ENCODE measurements at regions not wholly inside any gene's neighbourhood (a gene's known extent, or its start where the extent isn't known, plus 50 kb on each side); places are given as distances from the start of the nearest gene placed in this dataset.

GRCh38 chr4:13143222-13144070 is 340.7 kb downstream of the RAB28 start:
- H3K27me3 ChIP-seq (ENCODE audit: control insufficient read depth in 2 of 2, insufficient read depth in 2 of 2, low read length in 2 of 2), result no peaks in the 10 kb centered on the region
- H3K27ac ChIP-seq (ENCODE audit: low read depth in 2 of 2, low read length in 2 of 2), result no peak overlapping the region
- H3K4me3 ChIP-seq (ENCODE audit: low read length in 2 of 2), result no peak overlapping the region
- no peak overlapping the region for H3K9ac ChIP-seq (ENCODE audit: low read depth in 1 of 2, low read length in 2 of 2)
- no peaks in the 10 kb centered on the region for H3K4me1 ChIP-seq (ENCODE audit: control insufficient read depth in 2 of 2, insufficient read depth in 2 of 2, low read length in 2 of 2)
- H3K36me3 ChIP-seq (ENCODE audit: control insufficient read depth in 2 of 2, insufficient read depth in 2 of 2, low read length in 2 of 2), result no peaks in the 10 kb centered on the region
- H3K9me3 ChIP-seq (ENCODE audit: control insufficient read depth in 2 of 2, low read length in 2 of 2), result no peaks in the 10 kb centered on the region

GRCh38 chr4:13142726-13143125 is 341.4 kb downstream of the RAB28 start:
- Histone ChIP-seq H3K27ac (ENCODE audit: low read depth in 2 of 2, low read length in 2 of 2) (no peak overlapping the region), H3K4me1 (ENCODE audit: control insufficient read depth in 2 of 2, insufficient read depth in 2 of 2, low read length in 2 of 2) (no peaks in the 10 kb centered on the region), H3K9me3 (ENCODE audit: control insufficient read depth in 2 of 2, low read length in 2 of 2) (no peaks in the 10 kb centered on the region), H3K4me3 (ENCODE audit: low read length in 2 of 2) (no peak overlapping the region), H3K27me3 (ENCODE audit: control insufficient read depth in 2 of 2, insufficient read depth in 2 of 2, low read length in 2 of 2) (no peaks in the 10 kb centered on the region), H3K9ac (ENCODE audit: low read depth in 1 of 2, low read length in 2 of 2) (no peak overlapping the region), H3K36me3 (ENCODE audit: control insufficient read depth in 2 of 2, insufficient read depth in 2 of 2, low read length in 2 of 2) (no peaks in the 10 kb centered on the region)

DNA sequence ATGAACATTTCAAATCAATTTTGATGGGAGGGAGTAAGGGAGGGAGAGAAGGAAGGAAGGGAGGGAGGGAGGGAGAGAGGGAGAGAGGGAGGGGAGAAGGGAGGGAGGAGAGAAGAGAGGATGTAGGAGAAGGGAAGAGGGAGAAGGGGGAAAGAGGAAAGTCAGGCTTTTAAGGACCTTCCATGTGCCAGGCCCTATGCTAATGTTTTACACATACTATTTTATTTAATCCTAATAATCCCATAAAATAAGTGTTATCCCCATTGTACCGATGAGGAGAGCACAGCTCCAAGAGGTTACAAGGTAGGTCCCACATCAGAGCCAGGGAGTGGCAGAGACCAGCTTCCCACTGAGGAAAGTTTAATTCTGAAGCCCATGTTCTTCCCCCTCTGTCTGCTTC is 341.9 kb downstream of the RAB28 start:
- no peak overlapping the region for H3K4me3 ChIP-seq (ENCODE audit: low read length in 2 of 2)
- no peaks in the 10 kb centered on the region for H3K4me1 ChIP-seq (ENCODE audit: control insufficient read depth in 2 of 2, insufficient read depth in 2 of 2, low read length in 2 of 2)
- H3K36me3 ChIP-seq (ENCODE audit: control insufficient read depth in 2 of 2, insufficient read depth in 2 of 2, low read length in 2 of 2), result no peaks in the 10 kb centered on the region
- no peak overlapping the region for H3K27ac ChIP-seq (ENCODE audit: low read depth in 2 of 2, low read length in 2 of 2)
- H3K9me3 ChIP-seq (ENCODE audit: control insufficient read depth in 2 of 2, low read length in 2 of 2), result no peaks in the 10 kb centered on the region
- H3K27me3 ChIP-seq (ENCODE audit: control insufficient read depth in 2 of 2, insufficient read depth in 2 of 2, low read length in 2 of 2), result no peaks in the 10 kb centered on the region
- no peak overlapping the region for H3K9ac ChIP-seq (ENCODE audit: low read depth in 1 of 2, low read length in 2 of 2)

GRCh38 chr4:13137390-13137789 is 346.8 kb downstream of the RAB28 start:
- H3K27ac ChIP-seq (ENCODE audit: low read depth in 2 of 2, low read length in 2 of 2), result no peak overlapping the region
- H3K9ac ChIP-seq (ENCODE audit: low read depth in 1 of 2, low read length in 2 of 2), result no peak overlapping the region
- no peaks in the 10 kb centered on the region for H3K36me3 ChIP-seq (ENCODE audit: control insufficient read depth in 2 of 2, insufficient read depth in 2 of 2, low read length in 2 of 2)
- H3K4me1 ChIP-seq (ENCODE audit: control insufficient read depth in 2 of 2, insufficient read depth in 2 of 2, low read length in 2 of 2), result no peaks in the 10 kb centered on the region
- peaks cover 0 to 2% of the 10 kb centered on the region in 2 donors for H3K9me3 ChIP-seq (ENCODE audit: control insufficient read depth in 2 of 2, low read length in 2 of 2)
- no peak overlapping the region for H3K4me3 ChIP-seq (ENCODE audit: low read length in 2 of 2)
- H3K27me3 ChIP-seq (ENCODE audit: control insufficient read depth in 2 of 2, insufficient read depth in 2 of 2, low read length in 2 of 2), result no peaks in the 10 kb centered on the region

DNA sequence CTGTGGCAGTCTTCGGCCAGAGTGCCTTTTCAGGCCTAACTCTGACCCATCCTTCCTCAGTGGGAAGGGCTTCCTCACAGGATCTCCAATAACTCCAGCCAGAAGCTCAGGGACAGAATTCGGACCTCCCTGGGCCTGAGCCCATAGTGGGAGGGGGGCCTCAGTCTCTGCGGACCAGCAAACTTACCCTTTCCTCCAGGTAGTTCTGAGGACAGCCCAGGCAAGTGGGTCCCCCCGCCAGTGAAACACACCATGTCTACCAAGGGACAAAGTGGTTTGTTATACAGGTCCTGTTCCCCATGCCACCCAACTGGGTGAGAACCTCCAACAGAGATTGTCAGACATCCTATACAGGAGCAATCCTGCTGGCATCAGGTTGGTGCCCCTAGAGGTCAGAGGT is 350.4 kb downstream of the RAB28 start:
- Histone ChIP-seq H3K27me3 (ENCODE audit: control insufficient read depth in 2 of 2, insufficient read depth in 2 of 2, low read length in 2 of 2) (no peaks in the 10 kb centered on the region), H3K4me3 (ENCODE audit: low read length in 2 of 2) (no peak overlapping the region), H3K4me1 (ENCODE audit: control insufficient read depth in 2 of 2, insufficient read depth in 2 of 2, low read length in 2 of 2) (no peaks in the 10 kb centered on the region), H3K9ac (ENCODE audit: low read depth in 1 of 2, low read length in 2 of 2) (no peak overlapping the region), H3K9me3 (ENCODE audit: control insufficient read depth in 2 of 2, low read length in 2 of 2) (peaks cover 0 to 2% of the 10 kb centered on the region in 2 donors), H3K36me3 (ENCODE audit: control insufficient read depth in 2 of 2, insufficient read depth in 2 of 2, low read length in 2 of 2) (no peaks in the 10 kb centered on the region), H3K27ac (ENCODE audit: low read depth in 2 of 2, low read length in 2 of 2) (no peak overlapping the region)

GRCh38 chr4:13130848-13131247 is 353.3 kb downstream of the RAB28 start:
- Histone ChIP-seq H3K4me3 (ENCODE audit: low read length in 2 of 2) (no peak overlapping the region), H3K4me1 (ENCODE audit: control insufficient read depth in 2 of 2, insufficient read depth in 2 of 2, low read length in 2 of 2) (no peaks in the 10 kb centered on the region), H3K36me3 (ENCODE audit: control insufficient read depth in 2 of 2, insufficient read depth in 2 of 2, low read length in 2 of 2) (no peaks in the 10 kb centered on the region), H3K9me3 (ENCODE audit: control insufficient read depth in 2 of 2, low read length in 2 of 2) (peaks cover 0 to 2% of the 10 kb centered on the region in 2 donors), H3K27ac (ENCODE audit: low read depth in 2 of 2, low read length in 2 of 2) (no peak overlapping the region), H3K27me3 (ENCODE audit: control insufficient read depth in 2 of 2, insufficient read depth in 2 of 2, low read length in 2 of 2) (no peaks in the 10 kb centered on the region), H3K9ac (ENCODE audit: low read depth in 1 of 2, low read length in 2 of 2) (no peak overlapping the region)

DNA sequence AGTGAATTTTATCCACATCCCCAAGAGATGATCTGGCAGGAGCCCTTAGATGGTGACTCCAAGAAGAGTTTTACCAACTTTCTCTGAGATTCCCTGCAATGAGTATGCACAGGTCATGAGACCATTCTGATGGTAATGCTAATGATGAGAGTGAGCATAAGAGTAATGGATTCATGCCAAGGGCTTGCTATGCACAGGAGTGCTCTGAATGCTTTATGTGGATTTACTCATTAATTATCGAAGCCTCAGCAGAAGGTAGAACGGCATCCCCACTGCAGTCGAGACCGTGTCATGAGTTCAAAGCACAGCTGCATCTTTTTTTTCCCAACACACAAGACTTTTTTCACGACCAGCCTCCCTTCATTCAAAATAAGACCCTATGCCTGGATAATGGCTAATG is 355.0 kb downstream of the RAB28 start:
- Histone ChIP-seq H3K9me3 (ENCODE audit: control insufficient read depth in 2 of 2, low read length in 2 of 2) (peaks cover 0 to 2% of the 10 kb centered on the region in 2 donors), H3K27me3 (ENCODE audit: control insufficient read depth in 2 of 2, insufficient read depth in 2 of 2, low read length in 2 of 2) (no peaks in the 10 kb centered on the region), H3K36me3 (ENCODE audit: control insufficient read depth in 2 of 2, insufficient read depth in 2 of 2, low read length in 2 of 2) (no peaks in the 10 kb centered on the region), H3K9ac (ENCODE audit: low read depth in 1 of 2, low read length in 2 of 2) (no peak overlapping the region), H3K4me1 (ENCODE audit: control insufficient read depth in 2 of 2, insufficient read depth in 2 of 2, low read length in 2 of 2) (no peaks in the 10 kb centered on the region), H3K4me3 (ENCODE audit: low read length in 2 of 2) (no peak overlapping the region), H3K27ac (ENCODE audit: low read depth in 2 of 2, low read length in 2 of 2) (no peak overlapping the region)

- H3K9ac ChIP-seq (ENCODE audit: low read depth in 1 of 2, low read length in 2 of 2), result no peak overlapping the region
- no peaks in the 10 kb centered on the region for H3K9me3 ChIP-seq (ENCODE audit: control insufficient read depth in 2 of 2, low read length in 2 of 2)
- no peaks in the 10 kb centered on the region for H3K4me1 ChIP-seq (ENCODE audit: control insufficient read depth in 2 of 2, insufficient read depth in 2 of 2, low read length in 2 of 2)
- H3K4me3 ChIP-seq (ENCODE audit: low read length in 2 of 2), result no peak overlapping the region
- H3K27me3 ChIP-seq (ENCODE audit: control insufficient read depth in 2 of 2, insufficient read depth in 2 of 2, low read length in 2 of 2), result no peaks in the 10 kb centered on the region
- no peaks in the 10 kb centered on the region for H3K36me3 ChIP-seq (ENCODE audit: control insufficient read depth in 2 of 2, insufficient read depth in 2 of 2, low read length in 2 of 2)
- H3K27ac ChIP-seq (ENCODE audit: low read depth in 2 of 2, low read length in 2 of 2), result no peak overlapping the region
Observed at GRCh38 chr4:13126976-13127910, 356.9 kb downstream of the RAB28 start.

- H3K27ac ChIP-seq (ENCODE audit: low read depth in 2 of 2, low read length in 2 of 2), result no peak overlapping the region
- no peaks in the 10 kb centered on the region for H3K36me3 ChIP-seq (ENCODE audit: control insufficient read depth in 2 of 2, insufficient read depth in 2 of 2, low read length in 2 of 2)
- H3K9ac ChIP-seq (ENCODE audit: low read depth in 1 of 2, low read length in 2 of 2), result no peak overlapping the region
- H3K9me3 ChIP-seq (ENCODE audit: control insufficient read depth in 2 of 2, low read length in 2 of 2), result no peaks in the 10 kb centered on the region
- no peak overlapping the region for H3K4me3 ChIP-seq (ENCODE audit: low read length in 2 of 2)
- no peaks in the 10 kb centered on the region for H3K4me1 ChIP-seq (ENCODE audit: control insufficient read depth in 2 of 2, insufficient read depth in 2 of 2, low read length in 2 of 2)
- H3K27me3 ChIP-seq (ENCODE audit: control insufficient read depth in 2 of 2, insufficient read depth in 2 of 2, low read length in 2 of 2), result no peaks in the 10 kb centered on the region
Observed at GRCh38 chr4:13118633-13119032, 365.5 kb downstream of the RAB28 start.

- H3K4me3 ChIP-seq (ENCODE audit: low read length in 2 of 2), result no peak overlapping the region
- H3K27ac ChIP-seq (ENCODE audit: low read depth in 2 of 2, low read length in 2 of 2), result no peak overlapping the region
- H3K9me3 ChIP-seq (ENCODE audit: control insufficient read depth in 2 of 2, low read length in 2 of 2), result no peaks in the 10 kb centered on the region
- H3K9ac ChIP-seq (ENCODE audit: low read depth in 1 of 2, low read length in 2 of 2), result no peak overlapping the region
- no peaks in the 10 kb centered on the region for H3K36me3 ChIP-seq (ENCODE audit: control insufficient read depth in 2 of 2, insufficient read depth in 2 of 2, low read length in 2 of 2)
- H3K27me3 ChIP-seq (ENCODE audit: control insufficient read depth in 2 of 2, insufficient read depth in 2 of 2, low read length in 2 of 2), result no peaks in the 10 kb centered on the region
- H3K4me1 ChIP-seq (ENCODE audit: control insufficient read depth in 2 of 2, insufficient read depth in 2 of 2, low read length in 2 of 2), result no peaks in the 10 kb centered on the region
Observed at GRCh38 chr4:13117185-13117584, 367.0 kb downstream of the RAB28 start.
